ENCODE measurements at regions not wholly inside any gene's neighbourhood (a gene's known extent, or its start where the extent isn't known, plus 50 kb on each side); places are given as distances from the start of the nearest gene placed in this dataset.

GRCh38 chr16:55041540-55042234 is 111.0 kb downstream of the IRX5 start (continued):
- TF ChIP-seq CREB1 (CRISPR knock-in tag; IDR thresholded peaks at IDR 0.05; ENCODE audit: low read depth) (no peak), ETS1 (IDR thresholded peaks at IDR 0.05) (no peak), ZNF114 (CRISPR knock-in tag; IDR thresholded peaks at IDR 0.05) (no peak), POLR2AphosphoS5 (IDR thresholded peaks at IDR 0.05; ENCODE audit: low read depth) (no peak), CTCF (conservative IDR thresholded peaks at IDR 0.05; ENCODE audit: low read depth in 2 of 2) (no peak), JUNB (IDR thresholded peaks at IDR 0.05; ENCODE audit: unreplicated experiment) (no peak), REST (IDR thresholded peaks at IDR 0.05; ENCODE audit: unreplicated experiment) (no peak), EZH2phosphoT487 (IDR thresholded peaks at IDR 0.05; ENCODE audit: unreplicated experiment) (no peak), ZNF331 (CRISPR knock-in tag; IDR thresholded peaks at IDR 0.05; ENCODE audit: low read depth) (no peak), NANOG (IDR thresholded peaks at IDR 0.05; ENCODE audit: borderline replicate concordance) (no peak), STAT1 (IDR thresholded peaks at IDR 0.05; ENCODE audit: unreplicated experiment) (no peak)

GRCh38 chr16:55042556-55043432 is 112.1 kb downstream of the IRX5 start:
- no peak overlapping the region for H3K27ac Mint-ChIP-seq
- ATAC-seq (no peak), DNase-seq (ENCODE audit: low spot score) (no peak)
- Histone ChIP-seq H3K4me2 (no peak overlapping the region), H4K20me1 (replicated peaks; ENCODE audit: insufficient read depth) (no peaks in the 10 kb centered on the region), H3F3A (replicated peaks; ENCODE audit: low read depth) (no peaks in the 10 kb centered on the region), H3K9me2 (ENCODE audit: insufficient read depth) (no peaks in the 10 kb centered on the region), H3K79me2 (replicated peaks; ENCODE audit: insufficient read depth) (no peaks in the 10 kb centered on the region), H3K36me3 (ENCODE audit: insufficient read depth) (no peaks in the 10 kb centered on the region), H3K27ac (ENCODE audit: low read depth) (no peak overlapping the region), H2AFZ (no peak overlapping the region), H3K27me3 (ENCODE audit: insufficient read depth) (no peaks in the 10 kb centered on the region), H3K4me1 (ENCODE audit: insufficient read depth) (no peaks in the 10 kb centered on the region), H3K4me3 (no peak overlapping the region)
- peaks cover 10% of the 10 kb centered on the region for H3K27me3 Mint-ChIP-seq (ENCODE audit: insufficient read depth, low read depth, poor library complexity)
- H3K36me3 Mint-ChIP-seq (ENCODE audit: low read depth): no peaks in the 10 kb centered on the region
- no peaks in the 10 kb centered on the region for H3K9me3 Mint-ChIP-seq
- TF ChIP-seq JUNB (IDR thresholded peaks at IDR 0.05; ENCODE audit: unreplicated experiment) (no peak), NANOG (IDR thresholded peaks at IDR 0.05; ENCODE audit: borderline replicate concordance) (no peak), ETS1 (IDR thresholded peaks at IDR 0.05) (no peak), STAT1 (IDR thresholded peaks at IDR 0.05; ENCODE audit: unreplicated experiment) (no peak), ZNF114 (CRISPR knock-in tag; IDR thresholded peaks at IDR 0.05) (no peak), CTCF (conservative IDR thresholded peaks at IDR 0.05; ENCODE audit: low read depth in 2 of 2) (no peak)
- no peak overlapping the region for H3K4me3 Mint-ChIP-seq
- H3K4me1 Mint-ChIP-seq: no peaks in the 10 kb centered on the region
